GM23338 (cell line): ENCODE measurements at regions not wholly inside any gene's neighbourhood (a gene's known extent, or its start where the extent isn't known, plus 50 kb on each side); places are given as distances from the start of the nearest gene placed in this dataset.
"Not testable (repeated sequence)": the region's sequence is repeated elsewhere in the genome, so short reads cannot be mapped to it uniquely, and the experiment has no call there.

ENCODE experiments used
- ATAC-seq: fragments of 200-7000 bp; cut with Tn5 transposase; 3 replicates; pipeline ENCODE4 v1.9.1; 2020
- DNase-seq: peaks from one replicate; pipeline ENCODE4 v3.0.0-alpha.2; 2015; ENCODE audit warnings: low spot score
- H2AFZ ChIP-seq: fragments of 200-600 bp; sonication (generic); 2 replicates; pipeline ENCODE4 v1.8.0; 2016; ENCODE audit warnings: antibody characterized with exemption, mild to moderate bottlenecking, moderate library complexity
- H3F3A ChIP-seq: fragments of 200-600 bp; sonication (generic); replicated peaks from 2 replicates; pipeline ENCODE4 v1.8.0; 2017; ENCODE audit warnings: antibody characterized with exemption, mixed run types, low read depth
- H3K27ac ChIP-seq: fragments of 200-600 bp; sonication (generic); 2 replicates; pipeline ENCODE4 v1.6.1; 2016; ENCODE audit warnings: low read depth
- H3K27me3 ChIP-seq: fragments of 200-600 bp; sonication (generic); 2 replicates; pipeline ENCODE4 v1.8.0; 2016; ENCODE audit warnings: mild to moderate bottlenecking, mixed run types, moderate library complexity; ENCODE audit not compliant: insufficient read depth
- H3K36me3 ChIP-seq: fragments of 200-600 bp; sonication (generic); 2 replicates; pipeline ENCODE4 v1.8.0; 2016; ENCODE audit warnings: mild to moderate bottlenecking; ENCODE audit not compliant: insufficient read depth
- H3K4me1 ChIP-seq: fragments of 200-600 bp; sonication (generic); 2 replicates; pipeline ENCODE4 v1.8.0; 2016; ENCODE audit warnings: mild to moderate bottlenecking, moderate library complexity; ENCODE audit not compliant: insufficient read depth
- H3K4me2 ChIP-seq: fragments of 200-600 bp; sonication (generic); 2 replicates; pipeline ENCODE4 v1.7.1; 2017; ENCODE audit warnings: mixed run types
- H3K4me3 ChIP-seq: fragments of 200-600 bp; sonication (generic); 2 replicates; pipeline ENCODE4 v1.6.1; 2016; ENCODE audit warnings: mixed run types
- H3K79me2 ChIP-seq: fragments of 200-600 bp; sonication (generic); replicated peaks from 2 replicates; pipeline ENCODE4 v1.8.0; 2017; ENCODE audit warnings: mild to moderate bottlenecking; ENCODE audit not compliant: insufficient read depth
- H3K9me2 ChIP-seq: fragments of 200-600 bp; sonication (generic); 2 replicates; pipeline ENCODE4 v1.8.0; 2017; ENCODE audit not compliant: insufficient read depth
- H4K20me1 ChIP-seq: fragments of 200-600 bp; sonication (generic); replicated peaks from 2 replicates; pipeline ENCODE4 v1.8.0; 2017; ENCODE audit warnings: mild to moderate bottlenecking; ENCODE audit not compliant: insufficient read depth
- H3K27ac Mint-ChIP-seq: 2 replicates; pipeline ENCODE4 v1.8.0; 2020; ENCODE audit warnings: inconsistent platforms, mild to moderate bottlenecking, moderate library complexity, mixed read lengths
- H3K27me3 Mint-ChIP-seq: 3 replicates; pipeline ENCODE4 v1.8.0; 2022; ENCODE audit warnings: low read depth, mild to moderate bottlenecking, moderate library complexity, mixed read lengths, inconsistent platforms; ENCODE audit not compliant: insufficient read depth, poor library complexity
- H3K36me3 Mint-ChIP-seq: 3 replicates; pipeline ENCODE4 v1.8.0; 2021; ENCODE audit warnings: low read depth, mild to moderate bottlenecking, inconsistent platforms, moderate library complexity, mixed read lengths
- H3K4me1 Mint-ChIP-seq: 3 replicates; pipeline ENCODE4 v1.8.0; 2020; ENCODE audit warnings: mild to moderate bottlenecking, inconsistent platforms, mixed read lengths
- H3K4me3 Mint-ChIP-seq: 3 replicates; pipeline ENCODE4 v1.8.0; 2021; ENCODE audit warnings: moderate library complexity, mild to moderate bottlenecking, inconsistent platforms, mixed read lengths
- H3K9me3 Mint-ChIP-seq: 3 replicates; pipeline ENCODE4 v1.8.0; 2020; ENCODE audit warnings: moderate library complexity, mild to moderate bottlenecking, inconsistent platforms, mixed read lengths
- CTCF ChIP-seq, 2 experiments: fragments of 200-600 bp in 1 of 2; sonication (generic) in 1 of 2; conservative IDR thresholded peaks; 2 replicates each; pipeline versions ENCODE4 v1.5.1 to v1.6.1; 2016 to 2017; ENCODE audit warnings: antibody characterized with exemption in 2 of 2, low read depth in 2 of 2, mild to moderate bottlenecking in 2 of 2, moderate library complexity in 1 of 2
- JUNB ChIP-seq: IDR thresholded peaks from one replicate; pipeline ENCODE4 v1.6.1; 2016; ENCODE audit warnings: antibody characterized with exemption; ENCODE audit not compliant: unreplicated experiment
- ZNF114 ChIP-seq: fragments of 250-450 bp; sonication (Bioruptor Pico); IDR thresholded peaks from 2 replicates; pipeline ENCODE4 v1.5.0; 2020; ENCODE audit warnings: mild to moderate bottlenecking, moderate library complexity

DNA sequence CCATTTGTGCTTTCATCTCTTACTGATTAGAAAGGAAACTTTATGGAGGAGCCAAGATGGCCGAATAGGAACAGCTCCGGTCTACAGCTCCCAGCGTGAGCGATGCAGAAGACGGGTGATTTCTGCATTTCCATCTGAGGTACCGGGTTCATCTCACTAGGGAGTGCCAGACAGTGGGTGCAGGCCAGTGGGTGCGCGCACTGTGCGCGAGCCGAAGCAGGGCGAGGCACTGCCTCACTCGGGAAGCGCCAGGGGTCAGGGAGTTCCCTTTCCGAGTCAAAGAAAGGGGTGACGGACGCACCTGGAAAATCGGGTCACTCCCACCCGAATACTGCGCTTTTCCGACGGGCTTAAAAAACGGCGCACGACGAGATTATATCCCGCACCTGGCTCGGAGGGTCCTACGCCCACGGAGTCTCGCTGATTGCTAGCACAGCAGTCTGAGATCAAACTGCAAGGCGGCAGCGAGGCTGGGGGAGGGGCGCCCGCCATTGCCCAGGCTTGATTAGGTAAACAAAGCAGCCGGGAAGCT, 63.5 kb upstream of the SH3GL3 start:
- H3K79me2 ChIP-seq, H2AFZ ChIP-seq, H3K36me3 ChIP-seq, H3K9me2 ChIP-seq, H4K20me1 ChIP-seq, DNase-seq, H3K36me3 Mint-ChIP-seq, H3K27ac ChIP-seq, ATAC-seq, H3K9me3 Mint-ChIP-seq, H3F3A ChIP-seq, H3K27me3 Mint-ChIP-seq: not testable (repeated sequence)
- H3K4me2 ChIP-seq = peak overlapping the region; percentile 4
- peaks cover 23% of the 10 kb centered on the region for H3K27me3 ChIP-seq
- peaks cover 16% of the 10 kb centered on the region; the same call in 1 of the 2 replicates for H3K4me1 ChIP-seq
- 0 out of 2 replicates have a peak, but pooled peaks have one; percentile 65 for TF ChIP-seq ZNF114
- peaks cover 13% of the 10 kb centered on the region; the same call in 2 of the 3 replicates for H3K4me1 Mint-ChIP-seq
- peak overlapping the region; percentile 53 for H3K4me3 ChIP-seq
- H3K4me3 Mint-ChIP-seq = peak overlapping the region; percentile 65
- peak overlapping the region; percentile 95 for H3K27ac Mint-ChIP-seq

- TF ChIP-seq JUNB (no peak), CTCF (conservative IDR thresholded peaks at IDR 0.05; ENCODE audit: low read depth in 2 of 2) (0 out of 4 replicates have a peak, but pooled peaks of 1 of the 2 experiments have one; percentile 9)
- H3K36me3 Mint-ChIP-seq = no peaks in the 10 kb centered on the region
- Histone ChIP-seq H3K4me1 (peaks cover 4% of the 10 kb centered on the region; the same call in 1 of the 2 replicates), H3K27ac (no peak overlapping the region), H3K79me2 (no peaks in the 10 kb centered on the region), H3K4me3 (no peak overlapping the region), H3K27me3 (no peaks in the 10 kb centered on the region), H3K4me2 (no peak overlapping the region), H3K9me2 (no peaks in the 10 kb centered on the region), H4K20me1 (no peaks in the 10 kb centered on the region), H3K36me3 (no peaks in the 10 kb centered on the region), H2AFZ (peak overlapping the region; percentile 96), H3F3A (no peaks in the 10 kb centered on the region)
- H3K27me3 Mint-ChIP-seq = peaks cover 7% of the 10 kb centered on the region
- no peak overlapping the region for H3K4me3 Mint-ChIP-seq
- H3K9me3 Mint-ChIP-seq = no peaks in the 10 kb centered on the region
- ATAC-seq (peak; percentile 99), DNase-seq (peak; percentile 77)
- H3K27ac Mint-ChIP-seq = no peak overlapping the region
- H3K4me1 Mint-ChIP-seq = peaks cover 11% of the 10 kb centered on the region
These were observed 51.0 kb upstream of the SH3GL3 start for GRCh38 chr15:83396101-83396500.
